RWPE2 (cell line): ENCODE measurements at regions not wholly inside any gene's neighbourhood (a gene's known extent, or its start where the extent isn't known, plus 50 kb on each side); places are given as distances from the start of the nearest gene placed in this dataset.
A peak's percentile ranks its signal among the peaks of the same experiment; 100 is the strongest.
"Not testable (repeated sequence)": the region's sequence is repeated elsewhere in the genome, so short reads cannot be mapped to it uniquely, and the experiment has no call there.

Source experiments
- ATAC-seq: fragments of 200-7000 bp; cut with Tn5 transposase; 3 replicates; pipeline ENCODE4 v1.9.1; 2021; ENCODE audit warnings: low read depth
- DNase-seq: peaks from one replicate; pipeline ENCODE4 v3.0.0-alpha.2; 2020; ENCODE audit warnings: low spot score
- H3K27ac ChIP-seq: fragments of 450-650 bp; 2 replicates; pipeline ENCODE4 v1.5.1; 2017; ENCODE audit warnings: mild to moderate bottlenecking; ENCODE audit not compliant: poor library complexity, severe bottlenecking
- H3K27me3 ChIP-seq: fragments of 250-450 bp; sonication (Bioruptor Pico); 2 replicates; pipeline ENCODE4 v1.5.1; 2021; ENCODE audit warnings: mild to moderate bottlenecking, moderate library complexity; ENCODE audit not compliant: insufficient read depth, poor library complexity, severe bottlenecking
- H3K36me3 ChIP-seq: fragments of 250-450 bp; sonication (Bioruptor Pico); 2 replicates; pipeline ENCODE4 v1.5.1; 2020; ENCODE audit warnings: low read depth, mild to moderate bottlenecking, moderate library complexity
- H3K4me1 ChIP-seq: fragments of 250-450 bp; sonication (Bioruptor Pico); 2 replicates; pipeline ENCODE4 v1.5.1; 2021; ENCODE audit warnings: mild to moderate bottlenecking, moderate library complexity; ENCODE audit not compliant: insufficient read depth, poor library complexity, severe bottlenecking
- H3K4me3 ChIP-seq: fragments of 250-450 bp; sonication (Bioruptor Pico); 2 replicates; pipeline ENCODE4 v1.5.1; 2021; ENCODE audit warnings: mild to moderate bottlenecking, moderate library complexity; ENCODE audit not compliant: severe bottlenecking
- H3K9me3 ChIP-seq: fragments of 250-450 bp; sonication (Bioruptor Pico); 2 replicates; pipeline ENCODE4 v1.5.1; 2021; ENCODE audit warnings: mild to moderate bottlenecking, moderate library complexity; ENCODE audit not compliant: severe bottlenecking
- TF ChIP-seq, protein P1 (sequence below): fragments of 450-650 bp; IDR thresholded peaks from one replicate; pipeline ENCODE4 v1.5.1; 2017; ENCODE audit warnings: mild to moderate bottlenecking, moderate library complexity; ENCODE audit not compliant: poor library complexity, severe bottlenecking

DNA sequence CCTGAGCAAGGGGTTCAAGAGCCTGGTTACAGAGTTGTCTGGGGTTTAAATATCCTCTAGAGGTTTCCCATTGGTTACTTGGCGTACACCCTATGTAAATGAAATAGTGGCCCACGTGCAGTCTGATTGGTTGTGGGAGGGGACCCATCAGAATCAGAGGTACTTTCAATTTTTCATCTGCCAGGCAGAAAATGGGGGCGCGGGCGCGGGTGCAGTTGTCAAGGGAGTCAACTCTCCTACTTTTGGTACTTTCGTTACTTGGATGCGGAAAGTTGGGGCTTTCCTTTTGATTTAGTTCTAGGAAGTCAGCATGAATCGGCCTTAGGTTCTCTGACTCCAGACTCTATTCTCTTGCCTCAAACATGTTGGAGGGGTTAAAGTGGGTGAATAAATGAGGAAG is 83.2 kb downstream of the DNAJB9 start:
- H3K4me1 ChIP-seq: no peaks in the 10 kb centered on the region
- H3K36me3 ChIP-seq: no peaks in the 10 kb centered on the region
- TF ChIP-seq, protein P1, sequence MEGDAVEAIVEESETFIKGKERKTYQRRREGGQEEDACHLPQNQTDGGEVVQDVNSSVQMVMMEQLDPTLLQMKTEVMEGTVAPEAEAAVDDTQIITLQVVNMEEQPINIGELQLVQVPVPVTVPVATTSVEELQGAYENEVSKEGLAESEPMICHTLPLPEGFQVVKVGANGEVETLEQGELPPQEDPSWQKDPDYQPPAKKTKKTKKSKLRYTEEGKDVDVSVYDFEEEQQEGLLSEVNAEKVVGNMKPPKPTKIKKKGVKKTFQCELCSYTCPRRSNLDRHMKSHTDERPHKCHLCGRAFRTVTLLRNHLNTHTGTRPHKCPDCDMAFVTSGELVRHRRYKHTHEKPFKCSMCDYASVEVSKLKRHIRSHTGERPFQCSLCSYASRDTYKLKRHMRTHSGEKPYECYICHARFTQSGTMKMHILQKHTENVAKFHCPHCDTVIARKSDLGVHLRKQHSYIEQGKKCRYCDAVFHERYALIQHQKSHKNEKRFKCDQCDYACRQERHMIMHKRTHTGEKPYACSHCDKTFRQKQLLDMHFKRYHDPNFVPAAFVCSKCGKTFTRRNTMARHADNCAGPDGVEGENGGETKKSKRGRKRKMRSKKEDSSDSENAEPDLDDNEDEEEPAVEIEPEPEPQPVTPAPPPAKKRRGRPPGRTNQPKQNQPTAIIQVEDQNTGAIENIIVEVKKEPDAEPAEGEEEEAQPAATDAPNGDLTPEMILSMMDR: no peak
- no peak overlapping the region for H3K4me3 ChIP-seq
- no peak overlapping the region for H3K27ac ChIP-seq
- ATAC-seq (no peak), DNase-seq (no peak)
- H3K9me3 ChIP-seq: no peaks in the 10 kb centered on the region
- no peaks in the 10 kb centered on the region for H3K27me3 ChIP-seq

GRCh38 chr7:108653526-108653925 is 83.9 kb downstream of the DNAJB9 start:
- ATAC-seq: peak; percentile 21; the same call in 1 of the 3 replicates
- no peaks in the 10 kb centered on the region for H3K9me3 ChIP-seq
- H3K27me3 ChIP-seq: no peaks in the 10 kb centered on the region
- H3K36me3 ChIP-seq: no peaks in the 10 kb centered on the region
- H3K27ac ChIP-seq: no peak overlapping the region
- DNase-seq: no peak
- H3K4me1 ChIP-seq: no peaks in the 10 kb centered on the region
- no peak overlapping the region for H3K4me3 ChIP-seq
- TF ChIP-seq, protein P1: no peak

DNA sequence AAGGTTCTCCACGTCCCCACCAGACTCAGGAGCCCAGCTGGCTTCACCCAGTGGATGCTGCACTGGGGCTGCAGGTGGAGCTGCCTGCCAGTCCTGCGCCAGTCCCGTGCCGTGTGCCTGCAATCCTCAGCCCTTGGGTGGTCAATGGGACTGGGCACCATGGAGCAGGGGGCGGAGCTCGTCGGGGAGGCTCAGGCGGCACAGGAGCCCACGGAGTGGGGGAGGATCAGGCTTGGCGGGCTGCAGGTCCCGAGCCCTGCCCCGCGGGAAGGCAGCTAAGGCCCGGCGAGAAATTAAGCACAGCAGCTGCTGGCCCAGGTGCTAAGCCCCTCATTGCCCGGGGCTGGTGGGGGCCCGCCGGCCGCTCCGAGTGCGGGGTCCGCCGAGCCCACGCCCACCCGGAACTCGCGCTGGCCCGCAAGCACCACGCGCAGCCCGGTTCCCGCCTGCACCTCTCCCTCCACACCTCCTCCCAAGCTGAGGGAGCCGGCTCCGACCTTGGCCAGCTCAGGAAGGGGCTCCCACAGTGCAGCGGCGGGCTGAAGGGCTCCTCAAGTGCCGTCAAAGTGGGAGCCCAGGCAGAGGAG is 87.6 kb downstream of the DNAJB9 start:
- H3K36me3 ChIP-seq, H3K27me3 ChIP-seq, DNase-seq, H3K4me3 ChIP-seq, H3K4me1 ChIP-seq, ATAC-seq, H3K27ac ChIP-seq, H3K9me3 ChIP-seq: not testable (repeated sequence)

- H3K9me3 ChIP-seq: no peaks in the 10 kb centered on the region
- H3K4me3 ChIP-seq: no peak overlapping the region
- TF ChIP-seq, protein P1: no peak
- no peaks in the 10 kb centered on the region for H3K36me3 ChIP-seq
- no peaks in the 10 kb centered on the region for H3K27me3 ChIP-seq
- H3K4me1 ChIP-seq: no peaks in the 10 kb centered on the region
- no peak overlapping the region for H3K27ac ChIP-seq
- DNase-seq: no peak
- no peak for ATAC-seq
These were observed 89.6 kb downstream of the DNAJB9 start for GRCh38 chr7:108659261-108659660.

DNA sequence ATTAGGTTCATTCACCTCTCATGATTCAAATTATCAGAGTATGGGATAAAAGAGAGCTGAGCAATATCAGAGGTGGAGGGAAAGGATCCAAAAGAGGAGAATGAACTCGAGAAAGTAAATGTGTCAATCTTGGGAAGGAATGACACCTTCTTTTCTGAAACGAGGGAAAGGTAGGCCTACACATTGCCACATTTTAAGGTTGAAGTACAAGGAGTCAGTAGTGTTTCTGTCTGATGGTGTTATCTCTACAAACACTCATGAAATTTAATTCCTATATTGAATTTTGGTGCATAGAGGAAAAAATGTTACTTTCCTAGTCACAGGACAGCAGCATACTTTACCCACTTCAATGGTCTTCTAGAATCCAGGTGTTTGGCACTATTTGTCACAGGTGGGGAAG is 90.2 kb downstream of the DNAJB9 start:
- H3K9me3 ChIP-seq: no peaks in the 10 kb centered on the region
- no peak for DNase-seq
- no peak overlapping the region for H3K4me3 ChIP-seq
- H3K36me3 ChIP-seq: no peaks in the 10 kb centered on the region
- no peak for ATAC-seq
- no peak overlapping the region for H3K27ac ChIP-seq
- TF ChIP-seq, protein P1: no peak
- no peaks in the 10 kb centered on the region for H3K4me1 ChIP-seq
- no peaks in the 10 kb centered on the region for H3K27me3 ChIP-seq
